ENCODE measurements at regions not wholly inside any gene's neighbourhood (a gene's known extent, or its start where the extent isn't known, plus 50 kb on each side); places are given as distances from the start of the nearest gene placed in this dataset.

GRCh38 chr10:129404091-129404490 lies 63.0 kb upstream of the MGMT start:
- no peak for TF ChIP-seq REST (IDR thresholded peaks at IDR 0.05; ENCODE audit: low read depth)
- TF ChIP-seq EGR1 (IDR thresholded peaks at IDR 0.05; ENCODE audit: low read depth), result no peak
- no peak for TF ChIP-seq YY1 (IDR thresholded peaks at IDR 0.05; ENCODE audit: extremely low read depth, insufficient replicate concordance, low read depth, low read length)
- TF ChIP-seq RAD21 (IDR thresholded peaks at IDR 0.05; ENCODE audit: low read depth), result no peak
- no peak for TF ChIP-seq CTCF (IDR thresholded peaks at IDR 0.05 in 2 of 3, conservative IDR thresholded peaks at IDR 0.05 in 1 of 3; ENCODE audit: borderline replicate concordance in 1 of 3, insufficient read depth in 1 of 3, low read depth in 2 of 3, low read length in 2 of 3)
- TF ChIP-seq ZNF274 (IDR thresholded peaks at IDR 0.05; ENCODE audit: low read depth, low read length), result no peak
- TF ChIP-seq EZH2 (IDR thresholded peaks at IDR 0.05), result no peak
- TF ChIP-seq CBX3 (IDR thresholded peaks at IDR 0.05; ENCODE audit: low read depth), result no peak
- no peak for TF ChIP-seq ZFX (IDR thresholded peaks at IDR 0.05)
- no peak for TF ChIP-seq MAX (IDR thresholded peaks at IDR 0.05)
